HG02943 (cell line): ENCODE measurements at regions not wholly inside any gene's neighbourhood (a gene's known extent, or its start where the extent isn't known, plus 50 kb on each side); places are given as distances from the start of the nearest gene placed in this dataset.

Experiments used
- ATAC-seq: cut with Tn5 transposase; IDR thresholded peaks from one replicate; pipeline ENCODE4 v1.9.1; 2021; ENCODE audit warnings: mild to moderate bottlenecking, low read depth, moderate library complexity; ENCODE audit not compliant: unreplicated experiment

DNA sequence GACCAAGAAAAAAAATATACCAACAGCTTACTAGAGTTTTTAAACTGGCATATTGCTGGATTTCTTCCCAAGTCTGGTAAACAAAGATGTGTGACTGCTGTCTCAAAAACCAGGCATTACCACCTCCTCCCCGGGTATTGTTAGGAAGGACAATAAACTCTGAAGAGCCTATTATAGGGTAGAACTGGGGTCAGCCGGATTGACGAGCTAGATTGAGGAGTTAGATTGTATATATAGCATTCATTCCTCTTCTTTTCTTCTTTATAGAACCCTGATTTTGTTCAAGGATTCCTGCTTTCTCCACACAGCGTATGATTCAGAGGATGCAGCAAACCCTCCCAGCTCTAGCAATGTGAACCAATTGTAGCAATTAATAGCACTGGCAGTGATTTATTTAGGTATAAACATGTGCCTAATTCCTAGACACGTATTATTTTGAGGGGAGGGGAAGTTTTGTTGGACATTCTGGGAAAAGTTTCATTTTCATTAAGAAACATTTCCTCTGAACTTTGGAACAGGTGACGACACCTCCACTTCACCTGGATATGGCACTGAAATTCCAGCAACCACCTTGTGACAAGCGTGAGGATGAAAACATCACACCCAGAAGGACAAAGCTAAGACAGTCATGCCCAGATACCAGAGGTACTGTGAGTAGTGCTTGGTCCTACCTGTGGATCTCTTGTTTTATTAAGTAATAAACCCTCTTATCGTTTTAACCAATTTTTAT, 679.4 kb upstream of the KIRREL3 start:
- no peak for ATAC-seq

DNA sequence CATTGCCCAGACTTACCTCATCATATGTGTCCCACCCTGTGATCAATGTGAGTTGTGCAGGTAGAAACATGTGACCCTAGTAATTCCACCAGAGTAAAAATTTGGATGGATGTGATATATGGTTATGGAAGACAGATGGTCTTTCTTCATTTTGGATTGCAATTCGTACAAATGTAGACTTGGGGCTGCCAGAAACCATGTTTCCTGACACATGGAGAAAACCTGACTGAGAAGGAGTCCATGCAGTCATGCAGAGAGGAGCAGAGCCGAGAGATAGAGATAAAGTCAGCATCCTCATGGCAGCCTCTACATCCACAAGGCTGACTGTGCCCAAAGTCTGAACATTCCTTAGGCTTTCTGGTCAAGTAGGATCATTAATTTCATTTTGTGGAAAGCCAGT, 678.1 kb upstream of the KIRREL3 start:
- ATAC-seq, result no peak

DNA sequence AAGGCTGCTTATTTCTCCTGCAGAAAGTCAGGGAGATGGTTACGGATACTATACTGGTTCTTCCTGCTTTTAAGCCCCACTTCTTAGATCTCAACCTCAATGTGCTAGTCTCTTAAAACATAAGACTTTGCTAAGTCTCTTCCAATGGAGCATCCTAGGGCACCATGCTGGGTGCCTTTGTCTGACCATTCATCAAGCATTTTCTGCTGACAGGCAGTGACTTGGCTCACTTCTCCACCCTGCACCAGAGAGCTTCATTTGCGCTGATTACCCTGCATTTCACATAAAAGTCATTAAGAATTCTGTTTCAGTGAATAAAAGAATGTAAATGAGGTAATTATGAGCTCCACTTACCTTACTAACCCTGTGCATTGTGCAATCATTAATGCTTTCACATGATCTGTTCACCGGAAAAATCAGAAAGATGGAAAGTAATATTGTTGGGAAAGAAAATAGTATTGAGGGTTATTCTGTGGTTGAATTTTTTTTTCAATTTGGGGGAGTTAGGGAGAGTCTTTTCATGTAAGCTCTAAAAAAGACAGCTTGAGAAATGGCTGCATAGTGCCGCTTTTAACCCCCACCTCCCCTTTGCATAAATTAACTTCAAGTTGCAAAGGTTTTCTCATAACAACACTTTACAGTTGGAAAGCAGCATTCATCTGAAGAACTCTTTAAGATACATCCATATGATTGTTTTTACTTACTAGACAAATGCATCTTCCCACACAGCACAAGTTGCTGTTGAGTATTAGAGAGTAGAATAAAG, 677.3 kb upstream of the KIRREL3 start:
- no peak for ATAC-seq

DNA sequence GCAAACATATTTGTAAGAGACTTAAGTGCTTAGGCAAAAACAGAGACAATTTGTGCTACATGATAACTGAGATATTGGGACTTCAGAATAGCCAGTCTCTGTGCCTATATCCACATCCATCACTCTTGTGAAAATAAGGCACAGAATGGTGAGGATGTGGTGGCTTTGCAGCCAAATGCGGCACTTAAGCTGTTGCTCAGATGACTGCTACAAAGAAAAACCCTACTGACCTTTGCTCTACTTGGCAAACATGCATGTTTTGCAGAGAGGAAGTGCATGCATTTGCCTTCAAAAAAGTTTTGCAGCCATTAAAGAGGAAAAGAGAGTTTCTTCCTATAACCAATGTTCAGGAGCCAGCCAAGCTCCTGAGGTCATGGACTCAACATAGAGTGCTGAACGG, 675.0 kb upstream of the KIRREL3 start:
- no peak for ATAC-seq

DNA sequence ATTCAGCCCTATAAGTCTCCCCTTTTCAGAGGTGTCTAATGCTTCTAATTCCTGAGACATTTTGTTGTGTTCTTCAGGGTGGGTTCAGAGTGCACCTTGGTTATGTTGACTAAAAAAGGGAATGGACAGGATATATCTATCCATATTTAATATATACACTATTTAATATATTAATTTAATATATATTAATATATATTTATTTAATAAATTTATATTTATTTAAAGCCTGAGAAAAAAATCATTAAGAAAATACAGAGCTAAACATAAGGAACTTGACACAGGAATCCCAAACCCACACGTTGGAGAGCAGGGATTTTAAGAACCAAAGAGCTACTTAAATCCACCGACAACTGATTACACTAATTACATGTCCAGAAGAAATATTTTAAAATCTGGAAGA, 674.2 kb upstream of the KIRREL3 start:
- no peak for ATAC-seq

DNA sequence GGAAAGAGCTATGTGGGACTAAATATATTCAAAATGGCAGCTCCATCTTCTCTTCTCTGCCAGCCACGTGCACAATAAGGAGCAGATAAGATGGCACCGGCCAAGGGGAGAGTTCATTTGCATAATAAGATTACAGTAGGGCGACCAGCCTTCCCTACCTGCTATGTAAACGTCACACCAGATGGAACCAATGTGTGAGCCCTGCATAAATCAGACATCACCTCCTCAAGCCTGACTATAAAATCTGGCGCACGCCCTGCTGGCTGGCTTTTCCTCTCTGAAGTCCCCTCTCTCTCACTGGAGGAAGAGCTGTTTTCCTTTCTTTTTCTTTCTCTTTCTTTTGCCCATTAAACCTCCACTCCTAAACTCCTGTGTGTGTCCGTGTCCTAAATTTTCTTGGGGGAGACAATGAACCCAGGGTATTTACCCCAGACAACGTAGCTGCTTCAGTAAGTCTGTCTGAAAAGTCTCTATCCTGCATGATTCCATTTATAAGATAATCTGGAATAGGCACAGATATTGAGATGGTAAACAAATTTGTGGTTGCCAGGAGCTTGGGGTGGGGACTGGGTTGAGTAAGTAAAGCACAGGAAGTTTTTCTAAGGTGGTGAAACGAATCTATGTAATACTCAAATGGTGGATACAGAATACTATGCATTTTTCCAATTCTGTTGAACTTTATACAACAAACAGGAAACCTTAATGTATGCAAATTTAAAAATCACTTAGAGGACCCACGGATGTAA, 670.0 kb upstream of the KIRREL3 start:
- ATAC-seq, result no peak

DNA sequence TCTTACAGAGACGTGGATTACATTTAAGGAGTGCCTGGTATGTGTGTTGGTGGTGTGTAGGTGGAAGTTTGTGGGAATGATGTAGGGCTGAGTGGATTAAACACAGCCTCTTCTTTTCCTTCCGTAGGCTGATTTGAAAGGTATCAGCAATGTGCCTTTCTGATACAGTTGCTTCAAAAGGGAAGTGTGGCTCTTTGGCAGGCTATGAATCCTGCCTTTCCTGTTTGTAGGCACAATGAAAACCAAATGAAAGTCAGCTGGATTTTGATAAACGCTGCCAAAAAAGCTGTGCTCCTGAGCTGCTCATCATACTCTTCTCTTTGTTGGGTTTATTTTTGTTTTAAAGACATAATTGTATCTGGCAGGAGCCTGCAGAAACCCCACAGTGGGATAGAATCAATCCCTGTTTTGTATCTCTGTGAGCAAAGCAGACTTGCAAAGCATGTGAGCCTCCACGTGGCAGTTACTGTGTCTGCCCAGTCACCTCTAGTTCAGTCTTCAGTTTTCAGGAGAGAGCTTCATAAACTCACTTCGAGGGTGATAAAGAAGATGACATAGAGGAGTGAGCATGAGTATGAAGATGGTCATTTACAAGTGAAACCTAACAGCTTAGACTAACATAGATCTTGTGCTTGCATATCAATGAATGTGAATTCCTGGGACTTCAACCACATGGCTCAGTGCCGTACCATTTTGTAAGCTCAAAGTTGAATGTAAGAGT, 655.7 kb upstream of the KIRREL3 start:
- no peak for ATAC-seq

DNA sequence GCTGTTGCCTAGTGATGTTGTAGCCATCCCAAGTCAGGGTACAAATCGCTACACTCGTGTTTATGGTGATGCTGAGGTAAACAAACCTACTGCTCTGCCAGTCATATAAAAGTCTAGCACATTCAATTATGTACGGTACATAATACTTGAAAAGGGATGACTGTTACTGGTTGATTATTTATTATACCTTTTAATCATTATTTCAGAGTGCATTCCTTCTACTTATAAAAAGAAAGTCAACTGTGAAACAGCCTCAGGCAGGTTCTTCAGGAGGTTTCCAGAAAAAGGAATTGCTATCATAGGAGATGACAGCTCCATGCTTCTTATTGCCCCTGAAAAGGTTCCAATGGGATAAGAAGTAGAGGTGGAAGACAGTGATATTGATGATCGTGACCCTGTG, 652.5 kb upstream of the KIRREL3 start:
- no peak for ATAC-seq

DNA sequence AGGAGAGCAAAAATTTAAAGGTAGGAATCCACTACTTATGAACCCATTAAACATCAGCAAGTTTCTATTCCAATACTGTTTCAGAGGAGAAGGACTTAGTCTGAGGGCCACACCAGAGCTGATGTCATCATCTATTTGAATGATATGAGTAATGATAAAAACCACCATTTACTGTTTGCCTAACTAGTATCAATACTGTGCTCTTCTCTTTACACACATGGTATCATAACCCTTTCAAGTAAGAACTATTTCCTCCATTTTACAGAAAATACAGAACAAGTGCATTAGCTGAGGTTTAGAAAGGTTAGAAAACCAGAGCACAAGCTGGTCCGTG, 651.3 kb upstream of the KIRREL3 start:
- no peak for ATAC-seq

DNA sequence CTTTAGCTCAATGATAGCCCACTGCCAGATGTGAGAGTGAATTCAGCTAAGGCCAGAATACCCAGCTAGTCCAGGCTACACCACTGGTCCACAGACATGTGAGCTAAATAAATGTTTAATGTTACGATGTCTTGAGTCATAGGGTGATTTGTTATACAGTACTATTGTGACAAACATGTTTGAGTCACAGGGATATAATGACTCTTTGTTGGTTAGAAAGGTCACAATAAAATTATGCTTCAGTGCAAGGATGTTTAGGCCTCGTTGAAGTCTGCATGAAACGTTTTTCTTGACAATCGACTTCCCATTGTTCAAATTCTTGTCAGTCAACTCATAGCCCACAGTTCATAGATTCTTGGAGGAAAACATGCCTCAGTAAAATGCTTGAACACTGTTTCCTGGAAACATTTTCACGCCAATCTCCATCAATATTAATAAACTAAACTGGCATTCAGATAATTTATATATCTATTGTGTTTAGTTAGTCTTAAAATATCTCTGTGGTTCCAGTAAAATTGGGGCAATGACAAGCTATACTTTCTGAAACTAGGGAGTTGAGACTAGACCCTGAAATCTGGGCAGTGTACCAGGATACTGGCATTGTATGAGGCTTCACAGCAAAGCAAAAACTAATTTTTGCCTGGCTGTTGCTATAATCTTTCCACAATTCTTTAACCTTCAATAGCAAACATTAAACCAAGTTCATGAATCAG, 650.8 kb upstream of the KIRREL3 start:
- ATAC-seq, result no peak

DNA sequence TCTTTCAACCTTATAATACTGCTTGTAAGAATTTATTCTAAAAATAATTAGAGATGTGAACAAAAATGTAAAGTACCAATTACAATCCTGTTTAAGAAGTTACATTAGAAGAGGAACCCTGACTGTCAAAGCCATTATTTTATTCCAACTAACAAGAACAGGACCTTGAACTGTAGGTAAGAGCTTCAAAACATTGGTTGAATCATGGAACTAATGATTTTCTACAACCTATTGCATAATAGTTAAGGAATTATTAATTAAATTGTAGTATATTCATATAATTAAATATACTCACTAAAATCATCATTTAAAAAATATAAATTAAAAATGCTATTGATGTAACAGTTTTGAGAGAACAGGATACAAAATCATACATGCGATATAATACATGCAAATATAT, 649.4 kb upstream of the KIRREL3 start:
- no peak for ATAC-seq

DNA sequence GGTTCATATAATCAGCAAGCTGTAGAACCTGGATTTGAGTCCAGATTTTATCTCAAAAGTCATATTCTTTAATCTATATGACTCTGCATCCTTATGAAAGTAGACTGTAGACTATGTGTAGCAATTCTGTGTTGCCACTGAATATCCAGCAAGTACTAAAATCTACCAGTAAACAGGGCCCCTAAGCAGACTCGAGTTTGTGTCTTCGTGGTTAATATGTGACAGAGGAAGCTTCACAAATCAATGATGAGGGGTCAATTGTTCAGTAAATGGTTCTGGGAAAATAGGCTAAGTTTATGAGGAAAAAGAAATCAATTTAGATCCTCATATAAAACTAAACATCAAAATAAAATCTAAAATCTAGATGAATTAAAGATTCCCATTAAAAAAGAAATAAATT, 648.5 kb upstream of the KIRREL3 start:
- ATAC-seq, result no peak

DNA sequence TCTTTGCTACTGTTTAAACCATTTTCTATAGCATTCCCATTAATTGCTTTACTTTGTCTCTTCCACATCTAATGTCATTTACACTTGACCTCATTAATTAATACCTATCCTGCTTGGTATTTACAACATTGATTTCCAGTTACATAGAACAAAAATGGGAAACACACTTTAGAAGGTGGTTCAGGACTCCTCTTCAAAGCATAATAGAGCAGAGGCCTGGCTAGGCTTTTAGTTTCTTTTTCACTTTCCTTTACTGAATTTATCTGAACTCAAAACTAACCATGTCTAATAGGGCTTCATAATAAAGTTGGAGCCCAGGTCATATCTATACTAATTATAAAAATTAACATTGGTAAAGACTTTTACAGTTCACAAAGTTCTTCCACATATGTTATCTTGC, 648.0 kb upstream of the KIRREL3 start:
- no peak for ATAC-seq

DNA sequence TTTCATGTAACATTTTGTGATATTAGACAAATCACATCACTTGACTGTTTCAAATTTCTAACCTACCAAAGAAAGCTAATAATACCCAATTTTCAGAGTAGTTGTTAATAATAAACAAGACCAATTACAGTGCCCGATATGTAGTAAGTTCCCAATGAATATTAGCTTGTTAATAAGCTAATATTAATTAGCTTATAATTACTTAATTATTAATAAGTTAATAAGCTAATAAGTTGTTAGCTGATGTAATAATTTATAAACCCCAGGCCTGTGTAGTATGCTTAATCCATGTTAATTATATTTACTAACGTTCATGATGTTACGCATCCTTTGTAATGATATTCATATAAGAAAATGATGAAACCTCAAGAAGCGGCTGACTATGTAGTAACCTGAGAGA, 643.8 kb upstream of the KIRREL3 start:
- ATAC-seq, result no peak

DNA sequence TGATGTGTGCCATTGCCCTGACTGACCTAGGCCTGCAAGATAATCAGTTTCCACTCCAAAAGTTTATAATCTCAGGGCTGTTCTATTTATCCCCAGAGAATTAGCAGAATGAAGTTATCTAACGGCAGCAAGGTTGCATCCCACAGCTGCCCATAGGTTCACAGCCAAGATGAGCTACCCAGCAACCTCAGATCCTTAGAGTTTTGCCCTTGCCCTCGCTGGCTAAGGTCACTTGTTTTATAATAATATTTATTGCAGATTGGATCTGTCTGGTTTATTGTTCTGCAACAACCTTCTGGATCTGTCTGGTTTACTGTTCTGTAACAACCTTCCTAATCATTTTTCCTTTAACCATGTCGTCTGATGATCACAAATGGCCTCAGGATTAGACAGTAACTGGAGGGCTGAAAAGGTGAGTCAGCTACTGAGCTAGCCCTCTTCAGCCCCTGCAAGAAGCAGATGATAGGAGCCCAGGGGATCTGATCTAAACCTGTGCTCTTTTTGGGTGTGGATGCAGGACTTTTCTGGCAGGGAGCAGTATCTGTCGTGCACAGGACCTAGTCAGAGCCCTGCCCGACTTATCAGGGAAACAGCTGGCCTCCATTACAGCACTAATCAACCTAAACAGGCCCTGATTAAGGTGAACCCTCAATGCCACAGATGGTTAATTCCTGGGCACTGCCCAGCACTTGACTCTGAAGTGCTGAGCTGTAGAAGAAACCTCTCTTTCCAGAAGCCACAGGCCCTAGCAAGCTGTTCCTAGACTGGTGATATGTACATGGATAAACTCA, 642.9 kb upstream of the KIRREL3 start:
- ATAC-seq, result no peak

DNA sequence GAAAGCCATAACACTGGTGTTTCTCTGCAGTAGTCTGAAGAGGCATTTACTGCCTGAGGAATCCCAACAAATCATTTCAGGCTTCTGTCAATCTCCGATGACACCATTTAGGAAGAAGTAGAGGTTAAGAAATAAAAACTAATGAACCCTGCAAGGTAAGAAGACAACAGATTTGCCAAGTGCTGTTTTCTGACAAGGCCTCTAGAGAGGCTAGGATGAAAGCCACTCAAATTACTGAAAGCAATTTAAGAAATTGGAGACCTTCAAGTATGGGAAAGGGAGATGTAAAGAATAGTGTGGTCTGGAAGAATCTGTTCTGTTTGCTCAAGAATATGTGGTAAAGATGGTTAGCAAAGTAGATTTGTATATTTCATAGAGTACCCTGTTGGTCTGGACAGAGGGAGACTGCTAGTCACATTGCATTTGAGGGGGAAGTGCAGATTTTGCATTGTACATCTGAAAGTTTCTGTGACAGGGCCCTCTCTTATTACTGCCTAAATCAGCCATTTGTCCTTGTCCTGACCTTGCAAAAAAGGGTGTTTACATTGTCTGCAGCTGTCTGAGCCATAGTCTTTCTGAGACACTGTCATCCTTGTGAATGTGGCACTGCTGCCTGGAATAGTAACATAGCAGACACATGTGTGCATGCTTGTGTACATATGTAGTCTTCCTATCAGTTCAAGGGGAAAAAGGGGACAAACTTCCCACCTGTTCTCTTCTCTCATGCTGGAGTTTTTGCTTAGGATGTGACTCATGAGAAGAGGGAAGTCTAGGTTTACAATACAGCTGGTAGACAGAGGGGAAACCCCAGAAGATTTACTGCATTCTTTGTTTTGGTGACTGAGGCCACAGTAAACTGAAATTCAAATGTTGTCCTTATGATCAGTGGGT, 640.2 kb upstream of the KIRREL3 start:
- no peak for ATAC-seq

DNA sequence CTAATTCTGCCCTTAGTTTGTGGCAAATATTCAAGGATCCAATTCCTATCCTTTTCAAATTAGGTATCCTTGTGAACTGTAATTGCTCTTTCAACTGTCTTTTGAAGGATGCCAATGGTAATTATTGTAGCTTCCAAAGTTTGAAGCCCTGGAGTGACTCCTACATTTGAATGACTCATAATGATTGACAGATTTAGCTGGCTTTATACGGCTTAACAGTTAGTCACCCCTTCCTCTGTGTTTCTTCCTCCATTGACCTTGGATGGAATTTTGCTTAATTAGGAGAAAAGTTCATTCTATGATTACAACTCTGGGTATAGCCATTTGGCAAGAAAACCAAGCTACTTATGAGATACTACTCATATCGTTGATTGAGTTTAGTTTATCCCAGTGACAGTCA, 639.3 kb upstream of the KIRREL3 start:
- no peak for ATAC-seq

DNA sequence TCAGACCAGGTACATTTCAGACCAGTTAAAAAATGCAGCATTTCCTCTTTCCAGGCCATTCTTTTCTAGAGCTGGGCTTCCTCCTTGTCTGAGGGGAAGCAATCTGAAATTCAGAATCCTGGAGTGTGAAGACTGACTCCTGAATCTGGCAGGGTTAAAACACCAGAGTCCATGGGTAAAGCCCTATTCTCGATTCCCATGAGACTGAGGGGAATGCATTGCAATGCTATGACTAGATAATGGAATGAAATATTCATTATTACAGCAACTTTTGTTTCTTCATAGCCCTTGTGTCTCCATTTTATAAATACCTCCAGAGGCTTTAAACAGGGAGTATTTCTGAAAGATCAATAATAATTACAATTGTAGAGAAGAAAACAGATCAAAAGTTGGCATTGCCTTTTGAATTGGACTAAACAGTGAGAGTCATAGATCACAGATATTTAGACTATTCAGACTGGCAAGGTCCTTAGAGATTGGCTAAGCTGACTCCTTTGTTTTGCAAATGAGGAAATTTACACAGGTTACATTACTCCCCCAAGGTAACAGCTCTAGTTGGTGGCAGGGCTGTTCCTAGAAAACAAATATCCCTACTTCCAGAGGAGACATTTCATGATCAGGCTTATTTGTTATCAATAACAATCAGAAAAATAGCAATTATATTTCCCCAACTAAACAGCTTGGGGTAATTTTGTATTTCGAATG, 632.6 kb upstream of the KIRREL3 start:
- ATAC-seq, result no peak
